ENCODE measurements at regions not wholly inside any gene's neighbourhood (a gene's known extent, or its start where the extent isn't known, plus 50 kb on each side); places are given as distances from the start of the nearest gene placed in this dataset.
"Not testable (repeated sequence)": the region's sequence is repeated elsewhere in the genome, so short reads cannot be mapped to it uniquely, and the experiment has no call there.

GRCh38 chr7:10472115-10472514 lies 501.6 kb upstream of the PHF14 start:
- H3K27ac Mint-ChIP-seq: no peak overlapping the region
- H3K9me3 Mint-ChIP-seq: no peaks in the 10 kb centered on the region
- DNase-seq (ENCODE audit: low spot score): no peak
- H3K4me3 Mint-ChIP-seq: no peak overlapping the region
- H3K27me3 Mint-ChIP-seq (ENCODE audit: low read depth): no peaks in the 10 kb centered on the region
- no peaks in the 10 kb centered on the region for H3K4me1 Mint-ChIP-seq (ENCODE audit: low read depth)
- H3K36me3 Mint-ChIP-seq (ENCODE audit: low read depth): no peaks in the 10 kb centered on the region

DNA sequence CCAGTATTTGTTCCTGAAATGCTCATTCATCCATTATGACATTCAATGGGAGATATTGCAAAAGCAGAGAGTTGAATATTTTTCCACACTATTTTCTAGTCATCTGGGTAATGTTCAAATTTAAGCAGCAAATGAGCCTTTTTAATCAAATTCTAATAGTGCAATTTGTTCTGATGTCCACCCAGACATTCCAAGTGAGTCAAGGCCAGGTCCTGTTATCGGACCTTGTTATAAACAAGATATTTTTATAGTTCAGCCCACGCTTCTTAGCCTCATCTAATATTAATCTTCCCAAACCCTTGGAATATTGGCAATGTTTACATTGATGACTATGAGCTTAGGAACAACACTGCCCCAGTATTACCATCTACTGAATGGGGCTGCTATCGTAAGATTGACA lies 500.1 kb upstream of the PHF14 start:
- Mint-ChIP-seq H3K27me3 (ENCODE audit: low read depth) (no peaks in the 10 kb centered on the region), H3K27ac (no peak overlapping the region), H3K9me3 (peaks cover 3% of the 10 kb centered on the region), H3K4me1 (ENCODE audit: low read depth) (no peaks in the 10 kb centered on the region), H3K36me3 (ENCODE audit: low read depth) (no peaks in the 10 kb centered on the region), H3K4me3 (no peak overlapping the region)
- DNase-seq (ENCODE audit: low spot score): no peak

DNA sequence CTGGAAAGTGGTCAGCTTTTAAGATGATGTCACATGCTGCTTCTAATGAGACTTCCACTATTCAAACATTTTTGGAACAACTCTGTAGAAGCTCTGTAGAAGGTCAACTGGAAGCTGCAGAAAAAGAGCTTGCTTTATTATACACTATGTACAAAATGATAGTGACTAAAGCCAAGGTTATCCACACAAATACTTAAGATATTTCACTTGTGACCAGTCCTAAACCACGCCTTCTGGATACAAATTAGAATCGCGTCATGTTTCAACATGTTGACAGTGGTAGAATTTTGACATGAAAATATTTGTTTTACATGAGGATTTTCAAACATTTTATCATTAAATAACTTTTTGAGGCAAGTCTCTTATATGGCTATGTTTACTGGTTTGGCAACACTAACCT lies 499.6 kb upstream of the PHF14 start:
- Mint-ChIP-seq H3K4me1 (ENCODE audit: low read depth) (no peaks in the 10 kb centered on the region), H3K9me3 (peaks cover 3% of the 10 kb centered on the region), H3K36me3 (ENCODE audit: low read depth) (no peaks in the 10 kb centered on the region), H3K4me3 (no peak overlapping the region), H3K27ac (no peak overlapping the region), H3K27me3 (ENCODE audit: low read depth) (no peaks in the 10 kb centered on the region)
- no peak for DNase-seq (ENCODE audit: low spot score)

GRCh38 chr7:10475940-10476641 lies 497.6 kb upstream of the PHF14 start:
- Mint-ChIP-seq H3K4me1 (ENCODE audit: low read depth) (no peaks in the 10 kb centered on the region), H3K27me3 (ENCODE audit: low read depth) (no peaks in the 10 kb centered on the region), H3K9me3 (peaks cover 3% of the 10 kb centered on the region), H3K36me3 (ENCODE audit: low read depth) (no peaks in the 10 kb centered on the region), H3K4me3 (no peak overlapping the region), H3K27ac (no peak overlapping the region)
- DNase-seq (ENCODE audit: low spot score): no peak

DNA sequence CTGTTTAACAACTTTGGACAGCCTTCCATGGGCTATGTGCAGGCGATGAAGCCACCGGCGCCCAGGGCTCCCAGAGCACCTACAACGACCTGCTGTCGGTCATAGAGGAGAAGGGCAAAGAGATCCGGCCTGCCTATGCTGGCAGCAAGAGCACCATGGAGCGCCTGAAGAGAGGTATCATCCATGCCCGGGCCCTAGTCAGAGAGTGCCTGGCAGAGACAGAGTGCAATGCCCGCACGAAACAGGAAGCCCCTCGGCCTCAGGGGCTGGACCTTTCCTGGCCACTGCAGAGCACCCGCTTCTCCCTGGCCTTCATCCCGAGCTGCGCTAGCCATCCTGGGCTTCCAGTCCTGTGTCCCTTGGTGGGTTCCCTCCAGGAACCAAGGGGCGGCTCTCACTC lies 497.0 kb upstream of the PHF14 start:
- H3K36me3 Mint-ChIP-seq (ENCODE audit: low read depth): no peaks in the 10 kb centered on the region
- H3K27ac Mint-ChIP-seq: no peak overlapping the region
- peaks cover 3% of the 10 kb centered on the region for H3K9me3 Mint-ChIP-seq
- no peak overlapping the region for H3K4me3 Mint-ChIP-seq
- DNase-seq (ENCODE audit: low spot score): no peak
- no peaks in the 10 kb centered on the region for H3K4me1 Mint-ChIP-seq (ENCODE audit: low read depth)
- no peaks in the 10 kb centered on the region for H3K27me3 Mint-ChIP-seq (ENCODE audit: low read depth)

DNA sequence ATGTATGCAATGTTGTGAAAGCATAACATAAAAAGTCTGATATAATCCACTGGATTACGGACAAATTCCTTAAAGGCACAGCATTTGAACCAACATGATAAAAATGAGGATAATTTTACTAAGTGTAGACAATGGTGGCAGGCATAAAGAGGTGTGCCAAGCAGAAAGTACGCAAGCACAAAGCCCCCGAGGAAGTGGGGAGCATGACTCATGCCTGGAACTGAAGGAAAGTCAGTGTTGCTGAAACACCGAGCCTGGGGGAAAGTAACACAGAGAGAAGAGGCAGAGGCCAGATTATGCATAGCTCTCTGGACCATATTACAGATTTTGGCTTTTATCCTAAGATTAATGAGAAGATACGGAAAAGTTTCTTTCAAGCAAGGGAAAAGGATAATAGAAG lies 490.0 kb upstream of the PHF14 start:
- H3K36me3 Mint-ChIP-seq (ENCODE audit: low read depth): no peaks in the 10 kb centered on the region

GRCh38 chr7:10484767-10485166 lies 488.9 kb upstream of the PHF14 start:
- H3K4me3 Mint-ChIP-seq: no peak overlapping the region
- H3K4me1 Mint-ChIP-seq (ENCODE audit: low read depth): no peaks in the 10 kb centered on the region
- peaks cover 4% of the 10 kb centered on the region for H3K9me3 Mint-ChIP-seq

More for the DNA sequence above, 490.0 kb upstream of the PHF14 start:
- Mint-ChIP-seq H3K27me3 (ENCODE audit: low read depth) (no peaks in the 10 kb centered on the region), H3K9me3 (peaks cover 4% of the 10 kb centered on the region), H3K4me1 (ENCODE audit: low read depth) (no peaks in the 10 kb centered on the region), H3K4me3 (no peak overlapping the region), H3K27ac (no peak overlapping the region)
- no peak for DNase-seq (ENCODE audit: low spot score)

DNA sequence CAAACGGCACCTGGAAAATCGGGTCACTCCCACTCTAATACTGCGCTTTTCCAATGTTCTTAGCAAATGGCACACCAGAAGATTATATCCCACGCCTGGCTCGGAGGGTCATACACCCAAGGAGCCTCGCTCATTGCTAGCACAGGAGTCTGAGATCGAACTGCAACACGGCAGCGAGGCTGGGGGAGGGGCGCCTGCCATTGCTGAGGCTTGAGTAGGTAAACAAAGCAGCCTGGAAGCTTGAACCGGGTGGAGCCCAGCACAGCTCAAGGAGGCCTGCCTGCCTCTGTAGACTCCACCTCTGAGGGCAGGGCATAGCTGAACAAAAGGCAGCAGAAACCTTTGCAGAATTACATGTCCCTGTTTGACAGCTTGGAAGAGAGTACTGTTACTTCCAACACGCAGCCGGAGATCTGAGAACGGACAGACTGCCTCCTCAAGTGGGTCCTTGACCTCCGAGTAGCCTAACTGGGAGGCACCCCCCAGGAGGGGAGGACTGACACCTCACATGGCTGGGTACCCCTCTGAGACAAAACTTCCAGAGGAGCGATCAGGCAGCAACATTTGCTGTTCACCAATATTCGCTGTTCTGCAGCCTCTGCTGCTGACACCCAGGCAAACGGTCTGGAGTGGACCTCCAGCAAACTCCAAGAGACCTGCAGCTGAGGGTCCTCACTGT lies 472.3 kb upstream of the PHF14 start:
- H3K27me3 Mint-ChIP-seq (ENCODE audit: low read depth); H3K27ac Mint-ChIP-seq; H3K36me3 Mint-ChIP-seq (ENCODE audit: low read depth); DNase-seq (ENCODE audit: low spot score); H3K4me1 Mint-ChIP-seq (ENCODE audit: low read depth); H3K4me3 Mint-ChIP-seq: not testable (repeated sequence)
- H3K9me3 Mint-ChIP-seq: peaks cover 43% of the 10 kb centered on the region

More at GRCh38 chr7:10484767-10485166, 488.9 kb upstream of the PHF14 start:
- Mint-ChIP-seq H3K36me3 (ENCODE audit: low read depth) (no peaks in the 10 kb centered on the region), H3K27ac (no peak overlapping the region), H3K27me3 (ENCODE audit: low read depth) (no peaks in the 10 kb centered on the region)
- DNase-seq (ENCODE audit: low spot score): no peak

DNA sequence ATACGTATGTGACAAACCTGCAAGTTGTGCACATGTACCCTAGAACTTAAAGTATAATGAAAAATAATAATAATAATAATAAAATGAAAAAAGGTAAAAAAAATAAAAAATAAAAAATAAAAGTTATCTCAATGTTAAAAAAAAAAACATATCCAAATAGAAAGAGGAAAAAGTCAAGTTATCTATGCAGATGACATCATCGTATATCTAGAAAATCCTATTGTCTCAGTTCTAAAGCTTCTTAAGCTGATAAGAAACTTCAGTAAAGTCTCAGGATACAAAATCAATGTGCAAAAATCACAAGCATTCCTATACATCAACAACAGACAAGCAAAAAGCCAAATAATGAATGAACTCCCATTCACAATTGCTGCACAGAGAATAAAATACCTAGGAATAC lies 466.6 kb upstream of the PHF14 start:
- Mint-ChIP-seq H3K36me3 (ENCODE audit: low read depth) (no peaks in the 10 kb centered on the region), H3K27me3 (ENCODE audit: low read depth) (no peaks in the 10 kb centered on the region), H3K4me3 (no peak overlapping the region), H3K27ac (no peak overlapping the region), H3K4me1 (ENCODE audit: low read depth) (no peaks in the 10 kb centered on the region), H3K9me3 (peaks cover 12% of the 10 kb centered on the region)
- no peak for DNase-seq (ENCODE audit: low spot score)

GRCh38 chr7:10521306-10521705 lies 452.4 kb upstream of the PHF14 start:
- DNase-seq (ENCODE audit: low spot score): no peak
- no peaks in the 10 kb centered on the region for H3K4me1 Mint-ChIP-seq (ENCODE audit: low read depth)
- H3K27me3 Mint-ChIP-seq (ENCODE audit: low read depth): no peaks in the 10 kb centered on the region
- no peak overlapping the region for H3K27ac Mint-ChIP-seq
- H3K36me3 Mint-ChIP-seq (ENCODE audit: low read depth): no peaks in the 10 kb centered on the region
- no peaks in the 10 kb centered on the region for H3K9me3 Mint-ChIP-seq
- H3K4me3 Mint-ChIP-seq: no peak overlapping the region

- not testable (repeated sequence) for H3K36me3 Mint-ChIP-seq (ENCODE audit: low read depth); H3K4me3 Mint-ChIP-seq; H3K27me3 Mint-ChIP-seq (ENCODE audit: low read depth); H3K9me3 Mint-ChIP-seq; DNase-seq (ENCODE audit: low spot score); H3K27ac Mint-ChIP-seq; H3K4me1 Mint-ChIP-seq (ENCODE audit: low read depth)
Measured at GRCh38 chr7:10533429-10533828, 440.2 kb upstream of the PHF14 start.

DNA sequence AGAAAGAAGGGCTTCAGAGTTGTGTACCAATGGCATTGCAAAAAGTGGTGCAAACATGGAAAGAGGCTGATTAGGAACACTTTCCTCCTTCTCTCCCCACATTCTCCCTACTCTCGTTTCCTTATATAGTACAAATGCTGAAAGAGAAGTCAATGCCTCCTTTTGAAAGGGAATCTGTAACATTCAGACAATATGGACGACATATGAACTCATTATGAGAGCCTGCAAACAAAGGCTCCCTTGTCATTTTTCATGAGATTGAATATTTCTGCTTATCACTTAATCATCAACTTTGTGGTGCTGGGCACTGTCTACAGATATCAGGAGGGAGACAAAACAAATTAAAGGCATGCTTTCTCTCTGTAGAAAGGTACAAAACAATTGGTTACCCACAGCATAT lies 437.1 kb upstream of the PHF14 start:
- Mint-ChIP-seq H3K4me1 (ENCODE audit: low read depth) (no peaks in the 10 kb centered on the region), H3K27me3 (ENCODE audit: low read depth) (no peaks in the 10 kb centered on the region), H3K4me3 (no peak overlapping the region), H3K27ac (no peak overlapping the region), H3K9me3 (peaks cover 2% of the 10 kb centered on the region), H3K36me3 (ENCODE audit: low read depth) (no peaks in the 10 kb centered on the region)
- DNase-seq (ENCODE audit: low spot score): no peak

DNA sequence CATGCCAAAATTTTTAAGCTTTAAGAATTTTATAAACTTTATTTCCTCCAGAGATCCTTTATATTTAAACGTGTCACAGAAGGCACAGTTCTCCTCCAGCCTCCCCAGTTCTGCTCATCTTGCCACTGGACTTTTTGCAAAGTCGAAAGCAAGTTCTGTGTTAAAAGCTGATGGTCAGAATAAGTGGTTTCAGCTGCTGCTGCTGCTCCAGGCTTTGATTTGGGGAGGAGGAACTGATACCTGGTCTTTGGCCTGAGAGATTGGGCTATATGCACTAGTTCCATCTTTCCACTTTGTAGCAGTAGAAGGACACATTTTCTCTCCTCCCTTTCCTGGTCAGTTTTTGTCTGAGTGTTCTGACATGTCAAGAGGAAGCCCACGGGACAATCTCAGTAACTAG lies 435.9 kb upstream of the PHF14 start:
- Mint-ChIP-seq H3K9me3 (no peaks in the 10 kb centered on the region), H3K27me3 (ENCODE audit: low read depth) (no peaks in the 10 kb centered on the region), H3K4me1 (ENCODE audit: low read depth) (no peaks in the 10 kb centered on the region), H3K4me3 (no peak overlapping the region), H3K27ac (no peak overlapping the region), H3K36me3 (ENCODE audit: low read depth) (no peaks in the 10 kb centered on the region)
- no peak for DNase-seq (ENCODE audit: low spot score)

DNA sequence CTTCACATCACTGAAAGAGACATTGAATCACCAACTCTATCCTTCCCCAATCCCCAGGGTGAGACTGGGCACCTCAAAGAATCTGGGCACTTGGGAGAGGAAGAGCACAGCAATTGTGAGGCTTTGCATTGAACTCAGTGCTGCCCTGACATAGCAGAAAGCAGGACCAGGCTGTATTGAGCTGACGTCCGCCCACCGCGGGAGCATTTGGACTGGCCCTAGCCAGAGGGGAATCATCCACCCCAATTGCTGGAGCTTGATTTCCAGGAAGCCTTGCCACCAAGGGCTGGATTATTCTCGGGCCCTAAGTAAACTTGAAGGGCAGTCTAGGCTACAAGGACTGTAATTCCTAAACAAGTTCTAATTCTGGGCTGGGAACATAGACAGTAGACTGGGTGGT lies 416.3 kb upstream of the PHF14 start:
- Mint-ChIP-seq H3K27me3 (ENCODE audit: low read depth) (no peaks in the 10 kb centered on the region), H3K36me3 (ENCODE audit: low read depth) (no peaks in the 10 kb centered on the region), H3K4me1 (ENCODE audit: low read depth) (no peaks in the 10 kb centered on the region), H3K27ac (no peak overlapping the region), H3K4me3 (no peak overlapping the region), H3K9me3 (no peaks in the 10 kb centered on the region)
- no peak for DNase-seq (ENCODE audit: low spot score)

GRCh38 chr7:10560497-10560896 lies 413.2 kb upstream of the PHF14 start:
- Mint-ChIP-seq H3K36me3 (ENCODE audit: low read depth) (no peaks in the 10 kb centered on the region), H3K27me3 (ENCODE audit: low read depth) (no peaks in the 10 kb centered on the region), H3K9me3 (no peaks in the 10 kb centered on the region), H3K4me3 (no peak overlapping the region), H3K27ac (no peak overlapping the region), H3K4me1 (ENCODE audit: low read depth) (no peaks in the 10 kb centered on the region)
- DNase-seq (ENCODE audit: low spot score): no peak

All from T-helper 2 cell treated with Interferon-gamma antibody and Interleukin-4, amounts not matched to agents 5 μg/mL and 100 μg/mL, for 36 hours (primary cell).